GM12874 (cell line): ENCODE measurements at regions not wholly inside any gene's neighbourhood (a gene's known extent, or its start where the extent isn't known, plus 50 kb on each side); places are given as distances from the start of the nearest gene placed in this dataset.

Experiments used
- TF ChIP-seq, protein P1 (sequence below): IDR thresholded peaks from 2 replicates; pipeline ENCODE4 v1.5.1; 2011; ENCODE audit warnings: low read depth, mild to moderate bottlenecking, control low read depth, low read length, moderate library complexity; ENCODE audit not compliant: insufficient read depth

DNA sequence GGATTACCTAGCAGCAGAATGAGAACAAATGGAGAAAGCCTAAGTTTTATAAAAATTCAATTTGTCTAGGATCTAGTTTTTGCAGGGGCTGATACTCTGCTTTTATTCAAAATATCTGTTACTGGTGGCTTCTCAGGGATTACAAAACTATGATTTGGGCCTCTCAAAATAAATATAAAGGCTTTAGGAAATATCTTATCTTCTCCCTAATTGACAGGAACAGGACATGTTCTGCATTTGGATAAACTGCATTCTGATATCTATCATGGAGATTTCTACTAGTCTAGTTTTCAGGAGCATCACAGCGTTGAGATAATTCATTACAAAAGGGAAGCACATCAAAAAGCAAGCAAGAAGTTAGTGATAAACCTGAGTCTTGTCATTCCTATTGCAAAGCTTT is 127.1 kb upstream of the ITGA1 start:
- TF ChIP-seq, protein P1, sequence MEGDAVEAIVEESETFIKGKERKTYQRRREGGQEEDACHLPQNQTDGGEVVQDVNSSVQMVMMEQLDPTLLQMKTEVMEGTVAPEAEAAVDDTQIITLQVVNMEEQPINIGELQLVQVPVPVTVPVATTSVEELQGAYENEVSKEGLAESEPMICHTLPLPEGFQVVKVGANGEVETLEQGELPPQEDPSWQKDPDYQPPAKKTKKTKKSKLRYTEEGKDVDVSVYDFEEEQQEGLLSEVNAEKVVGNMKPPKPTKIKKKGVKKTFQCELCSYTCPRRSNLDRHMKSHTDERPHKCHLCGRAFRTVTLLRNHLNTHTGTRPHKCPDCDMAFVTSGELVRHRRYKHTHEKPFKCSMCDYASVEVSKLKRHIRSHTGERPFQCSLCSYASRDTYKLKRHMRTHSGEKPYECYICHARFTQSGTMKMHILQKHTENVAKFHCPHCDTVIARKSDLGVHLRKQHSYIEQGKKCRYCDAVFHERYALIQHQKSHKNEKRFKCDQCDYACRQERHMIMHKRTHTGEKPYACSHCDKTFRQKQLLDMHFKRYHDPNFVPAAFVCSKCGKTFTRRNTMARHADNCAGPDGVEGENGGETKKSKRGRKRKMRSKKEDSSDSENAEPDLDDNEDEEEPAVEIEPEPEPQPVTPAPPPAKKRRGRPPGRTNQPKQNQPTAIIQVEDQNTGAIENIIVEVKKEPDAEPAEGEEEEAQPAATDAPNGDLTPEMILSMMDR = no peak

DNA sequence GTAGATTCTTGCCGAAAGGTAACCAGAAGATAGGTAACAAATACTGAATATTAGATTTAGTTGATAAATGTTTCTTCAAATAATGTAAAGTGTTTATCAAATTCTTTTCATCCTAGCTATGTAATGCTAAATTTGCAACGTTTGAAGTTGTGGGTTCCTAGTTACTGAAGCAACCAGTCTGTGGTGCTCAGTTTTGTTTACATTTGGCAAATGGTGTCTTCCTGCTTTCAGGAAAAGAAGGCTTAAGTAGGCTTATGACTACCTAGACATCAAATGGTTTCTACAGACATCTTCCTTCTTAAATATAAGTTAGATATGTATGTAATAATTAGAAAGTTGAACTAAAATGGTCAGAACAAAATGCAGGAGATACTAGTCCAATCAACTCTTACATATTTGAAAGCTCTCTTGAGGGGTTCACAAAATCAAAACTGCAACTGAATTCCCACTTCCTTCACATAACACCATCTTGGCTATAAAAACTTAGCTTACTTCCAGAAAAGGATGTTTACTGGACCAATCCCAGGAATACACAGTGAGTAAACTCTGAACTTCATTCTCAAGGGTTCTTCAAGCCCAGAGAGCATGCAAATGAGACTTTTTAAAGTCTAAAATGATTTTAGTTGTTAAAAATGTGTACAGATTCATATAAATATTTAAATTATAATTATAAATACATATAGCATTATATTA is 125.7 kb upstream of the ITGA1 start:
- TF ChIP-seq, protein P1 = no peak

DNA sequence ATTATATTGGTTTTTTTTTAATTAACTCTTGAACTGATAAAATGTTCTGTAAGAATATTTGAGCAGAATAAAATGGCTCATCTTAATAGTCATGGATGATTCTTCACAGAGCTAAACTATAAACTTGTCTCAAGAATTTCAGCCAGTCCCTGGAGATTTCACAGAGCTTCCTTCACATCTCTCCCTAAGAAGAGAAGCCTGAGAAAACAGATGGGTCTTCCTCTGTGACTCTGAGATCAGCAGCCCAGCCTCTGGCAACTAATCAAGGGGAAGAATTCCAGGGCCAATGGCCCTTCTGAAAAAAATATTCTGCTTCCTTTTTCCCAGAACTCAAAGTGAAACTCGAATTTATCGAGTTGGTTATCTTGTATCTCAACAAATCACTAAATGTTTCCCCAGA is 122.2 kb upstream of the ITGA1 start:
- TF ChIP-seq, protein P1 = no peak

DNA sequence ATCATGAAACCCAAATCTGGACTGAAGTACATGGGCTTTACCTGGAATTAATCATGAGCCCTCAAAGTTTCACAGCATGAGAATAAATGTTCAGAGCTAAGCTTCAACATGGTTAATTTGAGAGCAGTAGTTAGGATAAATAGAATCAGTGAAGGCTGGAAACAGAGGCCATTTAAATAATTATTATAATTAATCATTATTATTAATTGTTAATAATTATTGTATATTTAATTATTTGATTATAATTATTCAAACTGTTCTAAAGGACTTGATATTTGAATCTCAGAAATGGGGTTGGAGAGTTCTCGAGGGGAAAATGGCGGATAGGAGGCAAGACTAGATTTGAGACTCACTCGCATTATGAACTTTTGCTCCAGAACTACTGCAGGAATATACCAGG is 119.6 kb upstream of the ITGA1 start:
- TF ChIP-seq, protein P1 = no peak

DNA sequence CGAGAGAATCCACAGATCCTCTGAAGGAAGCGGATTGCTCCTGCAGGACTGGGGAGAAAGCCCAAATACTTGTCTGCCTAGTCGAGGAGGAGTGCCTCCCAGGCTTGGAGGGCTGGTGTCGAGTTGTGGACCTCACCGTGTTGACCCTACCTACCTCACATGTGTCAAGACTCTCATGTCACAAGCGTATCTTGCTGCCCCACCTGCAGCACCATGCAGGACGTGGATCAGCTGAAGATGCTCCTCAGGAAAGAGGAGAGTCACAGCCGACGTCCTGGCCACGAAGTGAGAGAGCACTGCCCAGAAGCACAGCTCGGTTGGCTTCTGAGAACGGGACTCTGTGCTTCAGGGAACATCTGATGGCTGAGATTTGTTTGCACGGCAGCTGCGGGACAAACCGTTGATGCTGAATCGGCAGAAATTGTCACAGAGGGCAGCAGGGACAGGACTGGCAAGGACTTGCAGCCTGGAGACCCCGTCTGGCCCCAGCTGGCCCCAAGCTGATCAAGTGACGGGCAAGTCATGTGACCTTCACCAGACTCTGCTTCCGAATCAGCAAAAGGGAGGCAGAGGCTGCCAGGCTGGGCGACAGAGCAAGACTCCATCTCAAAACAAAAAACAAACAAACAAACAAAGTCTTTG is 119.1 kb upstream of the ITGA1 start:
- TF ChIP-seq, protein P1 = no peak

DNA sequence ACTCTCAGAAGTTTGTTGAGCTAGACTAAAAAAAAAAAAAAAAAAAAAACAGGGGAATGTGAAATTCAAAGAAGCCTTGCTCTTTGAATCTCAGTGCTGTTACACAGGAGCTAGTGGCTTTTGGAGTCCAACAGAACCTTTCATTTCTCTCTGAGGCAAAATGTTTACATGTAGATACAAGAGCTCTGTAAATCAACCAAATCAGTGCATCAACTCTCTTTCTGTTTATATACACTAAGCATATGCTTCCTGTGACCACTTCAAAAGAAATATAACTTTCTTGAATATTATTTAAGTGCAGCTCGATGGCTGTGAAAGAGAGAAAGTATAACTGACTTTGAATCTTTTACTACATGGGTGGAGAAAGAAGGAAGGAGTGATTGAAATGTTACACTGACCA is 115.3 kb upstream of the ITGA1 start:
- TF ChIP-seq, protein P1 = no peak

GRCh38 chr5:52673495-52673894 is 114.2 kb upstream of the ITGA1 start:
- TF ChIP-seq, protein P1 = no peak
